SK-N-SH treated with all-trans-retinoic acid at 6 μM for 48 hours (cell line): ENCODE measurements at regions not wholly inside any gene's neighbourhood (a gene's known extent, or its start where the extent isn't known, plus 50 kb on each side); places are given as distances from the start of the nearest gene placed in this dataset.

Experiments
- BACH2 ChIP-seq: fragments of 250-450 bp; sonication (Bioruptor Pico); IDR thresholded peaks from 2 replicates; pipeline ENCODE4 v1.9.0; 2021; ENCODE audit warnings: mild to moderate bottlenecking, borderline replicate concordance
- RARB ChIP-seq: fragments of 250-450 bp; sonication (Bioruptor Pico); IDR thresholded peaks from 2 replicates; pipeline ENCODE4 v1.8.0; 2021; ENCODE audit warnings: mild to moderate bottlenecking, moderate library complexity
- SNAI2 ChIP-seq: fragments of 250-450 bp; sonication (Bioruptor Pico); IDR thresholded peaks from 2 replicates; pipeline ENCODE4 v1.5.0; 2020; ENCODE audit warnings: mild to moderate bottlenecking, moderate library complexity
- ZFP3 ChIP-seq: fragments of 250-450 bp; sonication (Bioruptor Pico); IDR thresholded peaks from 2 replicates; pipeline ENCODE4 v1.5.0; 2020; ENCODE audit warnings: mild to moderate bottlenecking, moderate library complexity
- TF ChIP-seq, protein P1 (sequence below): fragments of 250-450 bp; sonication (Bioruptor Pico); IDR thresholded peaks from 2 replicates; pipeline ENCODE4 v1.5.1; 2020; ENCODE audit warnings: low read depth, mild to moderate bottlenecking, moderate library complexity
- TF ChIP-seq, protein P2 (sequence below): fragments of 250-450 bp; sonication (Bioruptor Pico); IDR thresholded peaks from 2 replicates; pipeline ENCODE4 v1.5.0; 2020; ENCODE audit warnings: mild to moderate bottlenecking, moderate library complexity

DNA sequence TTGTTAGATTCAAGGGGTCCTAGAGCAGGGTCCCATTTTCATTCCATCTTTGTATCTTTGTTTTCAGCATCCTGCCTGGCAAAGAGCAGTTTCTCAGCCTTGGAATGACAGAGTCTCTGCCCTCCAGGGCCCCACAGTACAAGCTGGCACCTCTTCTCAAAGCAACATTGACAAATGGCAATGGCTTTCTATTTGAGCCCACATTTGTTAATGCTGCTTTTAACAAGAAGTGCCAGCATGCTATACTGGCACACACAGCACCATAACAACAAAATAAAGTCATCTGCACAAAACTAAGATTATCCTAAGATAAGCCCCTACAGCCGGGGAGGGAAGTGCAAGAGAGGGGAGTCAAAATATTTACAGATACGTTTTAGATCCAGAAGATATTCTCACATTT lies 309.7 kb upstream of the C11orf87 start:
- TF ChIP-seq SNAI2 (CRISPR knock-in tag) (no peak), BACH2 (CRISPR knock-in tag) (no peak), ZFP3 (no peak), RARB (CRISPR knock-in tag) (no peak)
- TF ChIP-seq, protein P1, sequence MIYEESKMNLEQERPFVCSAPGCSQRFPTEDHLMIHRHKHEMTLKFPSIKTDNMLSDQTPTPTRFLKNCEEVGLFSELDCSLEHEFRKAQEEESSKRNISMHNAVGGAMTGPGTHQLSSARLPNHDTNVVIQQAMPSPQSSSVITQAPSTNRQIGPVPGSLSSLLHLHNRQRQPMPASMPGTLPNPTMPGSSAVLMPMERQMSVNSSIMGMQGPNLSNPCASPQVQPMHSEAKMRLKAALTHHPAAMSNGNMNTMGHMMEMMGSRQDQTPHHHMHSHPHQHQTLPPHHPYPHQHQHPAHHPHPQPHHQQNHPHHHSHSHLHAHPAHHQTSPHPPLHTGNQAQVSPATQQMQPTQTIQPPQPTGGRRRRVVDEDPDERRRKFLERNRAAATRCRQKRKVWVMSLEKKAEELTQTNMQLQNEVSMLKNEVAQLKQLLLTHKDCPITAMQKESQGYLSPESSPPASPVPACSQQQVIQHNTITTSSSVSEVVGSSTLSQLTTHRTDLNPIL (CRISPR knock-in tag): no peak
- TF ChIP-seq, protein P2, sequence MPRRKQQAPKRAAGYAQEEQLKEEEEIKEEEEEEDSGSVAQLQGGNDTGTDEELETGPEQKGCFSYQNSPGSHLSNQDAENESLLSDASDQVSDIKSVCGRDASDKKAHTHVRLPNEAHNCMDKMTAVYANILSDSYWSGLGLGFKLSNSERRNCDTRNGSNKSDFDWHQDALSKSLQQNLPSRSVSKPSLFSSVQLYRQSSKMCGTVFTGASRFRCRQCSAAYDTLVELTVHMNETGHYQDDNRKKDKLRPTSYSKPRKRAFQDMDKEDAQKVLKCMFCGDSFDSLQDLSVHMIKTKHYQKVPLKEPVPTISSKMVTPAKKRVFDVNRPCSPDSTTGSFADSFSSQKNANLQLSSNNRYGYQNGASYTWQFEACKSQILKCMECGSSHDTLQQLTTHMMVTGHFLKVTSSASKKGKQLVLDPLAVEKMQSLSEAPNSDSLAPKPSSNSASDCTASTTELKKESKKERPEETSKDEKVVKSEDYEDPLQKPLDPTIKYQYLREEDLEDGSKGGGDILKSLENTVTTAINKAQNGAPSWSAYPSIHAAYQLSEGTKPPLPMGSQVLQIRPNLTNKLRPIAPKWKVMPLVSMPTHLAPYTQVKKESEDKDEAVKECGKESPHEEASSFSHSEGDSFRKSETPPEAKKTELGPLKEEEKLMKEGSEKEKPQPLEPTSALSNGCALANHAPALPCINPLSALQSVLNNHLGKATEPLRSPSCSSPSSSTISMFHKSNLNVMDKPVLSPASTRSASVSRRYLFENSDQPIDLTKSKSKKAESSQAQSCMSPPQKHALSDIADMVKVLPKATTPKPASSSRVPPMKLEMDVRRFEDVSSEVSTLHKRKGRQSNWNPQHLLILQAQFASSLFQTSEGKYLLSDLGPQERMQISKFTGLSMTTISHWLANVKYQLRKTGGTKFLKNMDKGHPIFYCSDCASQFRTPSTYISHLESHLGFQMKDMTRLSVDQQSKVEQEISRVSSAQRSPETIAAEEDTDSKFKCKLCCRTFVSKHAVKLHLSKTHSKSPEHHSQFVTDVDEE (CRISPR knock-in tag): no peak
